Mammary epithelial cell (primary cell): ENCODE measurements at regions not wholly inside any gene's neighbourhood (a gene's known extent, or its start where the extent isn't known, plus 50 kb on each side); places are given as distances from the start of the nearest gene placed in this dataset.

Experiments
- EZH2 ChIP-seq: IDR thresholded peaks from 2 replicates; pipeline ENCODE4 v1.6.1; 2012; ENCODE audit warnings: low read length, inconsistent platforms, borderline replicate concordance
- TF ChIP-seq, protein P1 (sequence below), 2 donors: IDR thresholded peaks in 1 of 2; conservative IDR thresholded peaks in 1 of 2; 2 replicates each; pipeline ENCODE4 v1.5.1; 2011 to 2012; ENCODE audit warnings: inconsistent platforms in 2 of 2, low read length in 2 of 2, mild to moderate bottlenecking in 2 of 2, control low read depth in 1 of 2, low read depth in 1 of 2; ENCODE audit not compliant: insufficient read depth in 1 of 2; ENCODE audit errors: extremely low read depth in 1 of 2

DNA sequence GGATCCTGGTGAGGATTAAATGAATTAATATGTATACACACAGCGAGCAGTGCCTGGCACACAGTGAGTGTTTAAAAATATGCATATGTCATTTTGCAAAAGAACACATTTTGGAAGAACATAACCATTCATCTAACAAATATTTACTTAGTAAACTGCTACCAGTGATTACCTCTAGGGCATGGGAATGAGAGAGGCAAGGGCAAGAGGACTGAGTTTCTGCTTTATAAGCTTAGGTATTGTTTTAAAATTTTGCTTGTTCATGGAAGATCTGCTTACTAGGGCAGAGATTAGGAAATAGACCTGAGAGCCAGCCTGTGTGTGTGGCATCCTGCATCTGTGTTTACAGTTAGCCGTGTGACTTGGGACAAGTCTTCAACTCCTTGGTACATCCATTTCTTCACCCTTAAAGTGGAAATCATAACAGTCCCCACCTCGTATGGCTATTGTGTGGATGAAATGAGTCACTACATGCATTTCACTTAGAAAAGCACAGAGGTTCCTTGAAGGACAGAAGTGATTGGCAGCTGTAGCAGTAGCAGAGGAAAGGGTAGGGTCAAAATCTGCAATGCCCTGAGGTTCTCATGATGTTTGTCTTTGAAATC is 198.5 kb upstream of the FMN2 start:
- TF ChIP-seq, protein P1, sequence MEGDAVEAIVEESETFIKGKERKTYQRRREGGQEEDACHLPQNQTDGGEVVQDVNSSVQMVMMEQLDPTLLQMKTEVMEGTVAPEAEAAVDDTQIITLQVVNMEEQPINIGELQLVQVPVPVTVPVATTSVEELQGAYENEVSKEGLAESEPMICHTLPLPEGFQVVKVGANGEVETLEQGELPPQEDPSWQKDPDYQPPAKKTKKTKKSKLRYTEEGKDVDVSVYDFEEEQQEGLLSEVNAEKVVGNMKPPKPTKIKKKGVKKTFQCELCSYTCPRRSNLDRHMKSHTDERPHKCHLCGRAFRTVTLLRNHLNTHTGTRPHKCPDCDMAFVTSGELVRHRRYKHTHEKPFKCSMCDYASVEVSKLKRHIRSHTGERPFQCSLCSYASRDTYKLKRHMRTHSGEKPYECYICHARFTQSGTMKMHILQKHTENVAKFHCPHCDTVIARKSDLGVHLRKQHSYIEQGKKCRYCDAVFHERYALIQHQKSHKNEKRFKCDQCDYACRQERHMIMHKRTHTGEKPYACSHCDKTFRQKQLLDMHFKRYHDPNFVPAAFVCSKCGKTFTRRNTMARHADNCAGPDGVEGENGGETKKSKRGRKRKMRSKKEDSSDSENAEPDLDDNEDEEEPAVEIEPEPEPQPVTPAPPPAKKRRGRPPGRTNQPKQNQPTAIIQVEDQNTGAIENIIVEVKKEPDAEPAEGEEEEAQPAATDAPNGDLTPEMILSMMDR (conservative IDR thresholded peaks at IDR 0.05 in 1 of 2, IDR thresholded peaks at IDR 0.05 in 1 of 2; ENCODE audit: extremely low read depth in 1 of 2, insufficient read depth in 1 of 2, low read depth in 1 of 2, low read length in 2 of 2) = no peak
- no peak for TF ChIP-seq EZH2
